H9 (cell line): ENCODE measurements at regions not wholly inside any gene's neighbourhood (a gene's known extent, or its start where the extent isn't known, plus 50 kb on each side); places are given as distances from the start of the nearest gene placed in this dataset.

Experiments
- DNase-seq: peaks from one replicate; pipeline ENCODE4 v3.0.0-alpha.2; 2017
- H2AFZ ChIP-seq: one replicate; pipeline ENCODE4 v1.6.1; 2013; ENCODE audit warnings: mild to moderate bottlenecking, low read length, control low read depth, moderate library complexity
- H2AK5ac ChIP-seq: 2 replicates; pipeline ENCODE4 v1.6.1; 2013; ENCODE audit warnings: low read length, control low read depth, mixed read lengths; ENCODE audit not compliant: insufficient read length
- H2BK120ac ChIP-seq: one replicate; pipeline ENCODE4 v1.6.1; 2013; ENCODE audit warnings: low read depth, mild to moderate bottlenecking, low read length, control low read depth, inconsistent platforms; ENCODE audit not compliant: poor library complexity, severe bottlenecking
- H2BK12ac ChIP-seq: 2 replicates; pipeline ENCODE4 v1.6.1; 2013; ENCODE audit warnings: low read length, control low read depth, mixed read lengths, low read depth; ENCODE audit not compliant: insufficient read length
- H2BK15ac ChIP-seq: 2 replicates; pipeline ENCODE4 v1.6.1; 2013; ENCODE audit warnings: low read depth, low read length, control low read depth
- H2BK20ac ChIP-seq: one replicate; pipeline ENCODE4 v1.6.1; 2013; ENCODE audit warnings: low read depth, mild to moderate bottlenecking, low read length, control low read depth, inconsistent platforms; ENCODE audit not compliant: poor library complexity, severe bottlenecking
- H2BK5ac ChIP-seq: 2 replicates; pipeline ENCODE4 v1.6.1; 2013; ENCODE audit warnings: low read length, control low read depth, mixed read lengths; ENCODE audit not compliant: insufficient read length
- H3K14ac ChIP-seq: 2 replicates; pipeline ENCODE4 v1.6.1; 2013; ENCODE audit warnings: low read length, control low read depth; ENCODE audit not compliant: insufficient read depth
- H3K18ac ChIP-seq: 2 replicates; pipeline ENCODE4 v1.6.1; 2013; ENCODE audit warnings: low read depth, mild to moderate bottlenecking, mixed read lengths, low read length, control low read depth; ENCODE audit not compliant: insufficient read length
- H3K23ac ChIP-seq: 2 replicates; pipeline ENCODE4 v1.6.1; 2013; ENCODE audit warnings: low read length, control low read depth, mixed read lengths, low read depth; ENCODE audit not compliant: insufficient read length
- H3K23me2 ChIP-seq: 2 replicates; pipeline ENCODE4 v1.6.1; 2013; ENCODE audit warnings: low read depth, mild to moderate bottlenecking, mixed read lengths, low read length, control low read depth; ENCODE audit not compliant: insufficient read length, poor library complexity, severe bottlenecking
- H3K27ac ChIP-seq: 2 replicates; pipeline ENCODE4 v1.5.1; 2013; ENCODE audit warnings: low read length, control low read depth, mixed read lengths, low read depth; ENCODE audit not compliant: insufficient read length
- H3K27me3 ChIP-seq: 2 replicates; pipeline ENCODE4 v1.6.1; 2013; ENCODE audit warnings: low read length, control low read depth, inconsistent platforms; ENCODE audit not compliant: insufficient read depth
- H3K4ac ChIP-seq: 2 replicates; pipeline ENCODE4 v1.6.1; 2013; ENCODE audit warnings: low read depth, mild to moderate bottlenecking, control low read depth, inconsistent platforms, low read length, moderate library complexity
- H3K4me1 ChIP-seq: 2 replicates; pipeline ENCODE4 v1.6.1; 2013; ENCODE audit warnings: low read length, control low read depth, inconsistent platforms; ENCODE audit not compliant: insufficient read depth
- H3K4me2 ChIP-seq: 2 replicates; pipeline ENCODE4 v1.6.1; 2013; ENCODE audit warnings: low read length, control low read depth, mixed read lengths; ENCODE audit not compliant: insufficient read length, insufficient read depth
- H3K56ac ChIP-seq: 2 replicates; pipeline ENCODE4 v1.6.1; 2013; ENCODE audit warnings: low read depth, mild to moderate bottlenecking, mixed read lengths, low read length, control low read depth; ENCODE audit not compliant: insufficient read length
- H3K79me1 ChIP-seq: 2 replicates; pipeline ENCODE4 v1.6.1; 2013; ENCODE audit warnings: low read depth, mild to moderate bottlenecking, moderate library complexity, low read length, control low read depth, inconsistent platforms; ENCODE audit not compliant: insufficient read depth, poor library complexity, severe bottlenecking
- H3K79me2 ChIP-seq: 2 replicates; pipeline ENCODE4 v1.6.1; 2013; ENCODE audit warnings: low read length, control low read depth, inconsistent platforms; ENCODE audit not compliant: insufficient read depth
- H3K9ac ChIP-seq: 2 replicates; pipeline ENCODE4 v1.6.1; 2013; ENCODE audit warnings: low read length, control low read depth, mixed read lengths; ENCODE audit not compliant: insufficient read length; ENCODE audit errors: extremely low read depth
- H3K9me3 ChIP-seq: one replicate; pipeline ENCODE4 v1.6.1; 2013; ENCODE audit warnings: low read depth, low read length, inconsistent platforms; ENCODE audit not compliant: control insufficient read depth
- H3T11ph ChIP-seq: one replicate; pipeline ENCODE4 v1.6.1; 2013; ENCODE audit warnings: mild to moderate bottlenecking, low read length, control low read depth, inconsistent platforms
- H4K20me1 ChIP-seq: one replicate; pipeline ENCODE4 v1.6.1; 2013; ENCODE audit not compliant: control insufficient read depth, insufficient read length, insufficient read depth
- H4K5ac ChIP-seq: 2 replicates; pipeline ENCODE4 v1.6.1; 2013; ENCODE audit warnings: low read depth, mild to moderate bottlenecking, mixed read lengths, low read length, control low read depth; ENCODE audit not compliant: insufficient read length
- H4K8ac ChIP-seq: replicated peaks from 2 replicates; pipeline ENCODE4 v1.6.1; 2013; ENCODE audit warnings: low read length, control low read depth, mixed read lengths, low read depth; ENCODE audit not compliant: insufficient read length
- H4K91ac ChIP-seq: 2 replicates; pipeline ENCODE4 v1.6.1; 2013; ENCODE audit warnings: low read depth, mild to moderate bottlenecking, moderate library complexity, mixed read lengths, low read length, control low read depth; ENCODE audit not compliant: insufficient read length
- H3K27ac Mint-ChIP-seq, 3 experiments: 2 replicates in 2 of 3; 3 replicates in 1 of 3; pipeline ENCODE4 v1.8.0; 2020 to 2021; ENCODE audit warnings: mixed read lengths in 3 of 3, mild to moderate bottlenecking in 1 of 3, moderate library complexity in 1 of 3
- H3K27me3 Mint-ChIP-seq: 2 replicates; pipeline ENCODE4 v1.8.0; 2021; ENCODE audit warnings: low read depth, mild to moderate bottlenecking, moderate library complexity, mixed read lengths
- H3K36me3 Mint-ChIP-seq, 3 experiments: 2 replicates in 2 of 3; 3 replicates in 1 of 3; pipeline ENCODE4 v1.8.0; 2020 to 2021; ENCODE audit warnings: low read depth in 3 of 3, mixed read lengths in 3 of 3; ENCODE audit not compliant: insufficient read depth in 1 of 3
- H3K4me1 Mint-ChIP-seq, 2 experiments: 2 replicates each; pipeline ENCODE4 v1.8.0; 2020; ENCODE audit warnings: mixed read lengths in 2 of 2
- H3K4me3 Mint-ChIP-seq, 2 experiments: 2 replicates in 1 of 2; 3 replicates in 1 of 2; pipeline ENCODE4 v1.8.0; 2020 to 2021; ENCODE audit warnings: mild to moderate bottlenecking in 2 of 2, mixed read lengths in 2 of 2, moderate library complexity in 1 of 2
- H3K9me3 Mint-ChIP-seq, 2 experiments: 2 replicates in 1 of 2; 3 replicates in 1 of 2; pipeline ENCODE4 v1.8.0; 2020; ENCODE audit warnings: mild to moderate bottlenecking in 2 of 2, mixed read lengths in 2 of 2, moderate library complexity in 1 of 2
- WGBS: extraction: QIAGEN DNeasy Blood & Tissue Kit; methylation state at CpG from one replicate; pipeline ENCODE4 v1.1.7; 2013; ENCODE audit warnings: missing lambda C conversion rate, low lambda C conversion rate, mixed read lengths; ENCODE audit not compliant: insufficient read length; ENCODE audit errors: extremely low coverage; 5-methylcytosine and 5-hydroxymethylcytosine counted together
- TF ChIP-seq, protein P1 (sequence below): fragments of 200-600 bp; sonication (generic); conservative IDR thresholded peaks from 3 replicates; pipeline ENCODE4 v1.8.0; 2021; ENCODE audit warnings: antibody characterized with exemption, mild to moderate bottlenecking

DNA sequence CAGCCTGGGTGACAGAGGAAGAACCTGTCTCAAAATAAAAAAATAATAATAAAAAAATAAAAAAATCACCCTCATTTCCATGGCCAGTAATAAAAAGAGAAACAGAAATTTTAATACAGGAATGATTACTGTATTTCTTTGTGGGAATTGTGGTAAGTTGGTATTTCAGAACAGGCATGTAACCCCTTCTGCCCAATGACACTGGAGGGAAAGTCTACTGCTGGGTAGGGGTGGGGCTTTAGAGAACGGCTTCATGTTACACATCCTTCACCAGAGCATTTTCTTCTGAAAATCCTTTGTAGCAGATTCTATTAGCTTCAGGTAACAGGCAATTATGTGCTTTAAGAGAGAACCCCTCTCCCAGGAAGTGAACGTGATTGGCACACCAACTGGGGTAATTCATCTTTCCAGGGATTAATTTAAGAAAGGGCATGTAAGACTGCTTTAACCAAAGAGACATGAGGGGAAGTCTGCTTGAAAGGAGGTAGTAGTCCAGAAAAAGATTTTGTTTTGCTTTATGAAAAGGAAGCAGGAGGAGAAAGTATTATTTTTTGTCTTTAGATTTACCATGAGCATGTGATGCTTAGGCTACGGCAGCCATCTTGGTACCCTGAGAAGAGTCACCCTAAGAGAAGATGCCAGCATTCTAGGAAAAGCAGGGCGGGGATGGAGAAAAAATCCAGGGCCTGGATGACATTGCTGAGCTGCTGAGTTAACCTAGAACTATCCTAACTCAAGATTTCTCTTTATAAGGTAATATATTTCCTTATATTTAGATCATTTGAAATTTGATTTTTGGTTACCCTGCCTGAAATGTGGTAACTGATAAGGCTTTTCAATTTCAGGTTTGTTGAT, 57.7 kb upstream of the DPT start:
- no CpG with 5 or more reads among the region's 4 CpGs for WGBS
- Histone ChIP-seq H3K18ac (no peak overlapping the region), H3K56ac (no peak overlapping the region)

More for the DNA sequence above, 57.7 kb upstream of the DPT start:
- H2AFZ ChIP-seq: no peak overlapping the region
- no peak overlapping the region for H3K4me2 ChIP-seq
- H4K20me1 ChIP-seq: no peaks in the 10 kb centered on the region
- H3K23me2 ChIP-seq: no peaks in the 10 kb centered on the region
- H3K27me3 Mint-ChIP-seq: no peaks in the 10 kb centered on the region
- H3K9ac ChIP-seq: no peak overlapping the region
- no peak overlapping the region for H4K91ac ChIP-seq
- H2BK5ac ChIP-seq: no peak overlapping the region
- no peak overlapping the region for H3K4ac ChIP-seq
- H3T11ph ChIP-seq: no peak overlapping the region
- H4K8ac ChIP-seq: no peak overlapping the region
- no peak overlapping the region for H2BK15ac ChIP-seq
- no peaks in the 10 kb centered on the region for H3K9me3 ChIP-seq
- no peak overlapping the region for H3K14ac ChIP-seq
- no peak overlapping the region for H3K23ac ChIP-seq
- no peak overlapping the region for H3K4me3 Mint-ChIP-seq
- TF ChIP-seq, protein P1, sequence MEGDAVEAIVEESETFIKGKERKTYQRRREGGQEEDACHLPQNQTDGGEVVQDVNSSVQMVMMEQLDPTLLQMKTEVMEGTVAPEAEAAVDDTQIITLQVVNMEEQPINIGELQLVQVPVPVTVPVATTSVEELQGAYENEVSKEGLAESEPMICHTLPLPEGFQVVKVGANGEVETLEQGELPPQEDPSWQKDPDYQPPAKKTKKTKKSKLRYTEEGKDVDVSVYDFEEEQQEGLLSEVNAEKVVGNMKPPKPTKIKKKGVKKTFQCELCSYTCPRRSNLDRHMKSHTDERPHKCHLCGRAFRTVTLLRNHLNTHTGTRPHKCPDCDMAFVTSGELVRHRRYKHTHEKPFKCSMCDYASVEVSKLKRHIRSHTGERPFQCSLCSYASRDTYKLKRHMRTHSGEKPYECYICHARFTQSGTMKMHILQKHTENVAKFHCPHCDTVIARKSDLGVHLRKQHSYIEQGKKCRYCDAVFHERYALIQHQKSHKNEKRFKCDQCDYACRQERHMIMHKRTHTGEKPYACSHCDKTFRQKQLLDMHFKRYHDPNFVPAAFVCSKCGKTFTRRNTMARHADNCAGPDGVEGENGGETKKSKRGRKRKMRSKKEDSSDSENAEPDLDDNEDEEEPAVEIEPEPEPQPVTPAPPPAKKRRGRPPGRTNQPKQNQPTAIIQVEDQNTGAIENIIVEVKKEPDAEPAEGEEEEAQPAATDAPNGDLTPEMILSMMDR: no peak
- no peak overlapping the region for H2AK5ac ChIP-seq
- DNase-seq: no peak
- H2BK12ac ChIP-seq: no peak overlapping the region
- no peak overlapping the region; a peak in 1 of 7 replicates for H3K27ac Mint-ChIP-seq
- H2BK20ac ChIP-seq: no peak overlapping the region
- H3K79me1 ChIP-seq: no peaks in the 10 kb centered on the region
- H3K36me3 Mint-ChIP-seq: no peaks in the 10 kb centered on the region
- no peaks in the 10 kb centered on the region for H3K9me3 Mint-ChIP-seq
- peaks cover 0 to 2% of the 10 kb centered on the region in 2 experiments; a peak in 1 of 4 replicates for H3K4me1 Mint-ChIP-seq
- H4K5ac ChIP-seq: no peak overlapping the region
- H3K79me2 ChIP-seq: no peaks in the 10 kb centered on the region
- H2BK120ac ChIP-seq: no peak overlapping the region
- no peaks in the 10 kb centered on the region for H3K27me3 ChIP-seq
- H3K4me1 ChIP-seq: no peaks in the 10 kb centered on the region
- no peak overlapping the region for H3K27ac ChIP-seq
